A673 (cell line): ENCODE measurements at regions not wholly inside any gene's neighbourhood (a gene's known extent, or its start where the extent isn't known, plus 50 kb on each side); places are given as distances from the start of the nearest gene placed in this dataset.

Experiments used
- BruUV-seq: library from RNA; stranded (reverse); fragments of 400-500 nt; replicated peaks from 2 replicates; lab custom pipeline; 2021; lab: Mats Ljungman, UMichigan
- CTCF ChIA-PET: fragments of 300-600 bp; sonication (Branson Sonifier 250); formaldehyde crosslinking; loops from one replicate; lab custom pipeline; 2022; ENCODE audit warnings: antibody characterized with exemption; lab: Charles Lee
- POLR2A ChIA-PET: fragments of 300-600 bp; sonication (Branson Sonifier 250); formaldehyde crosslinking; loops from one replicate; lab custom pipeline; 2022; ENCODE audit warnings: antibody characterized with exemption; ENCODE audit not compliant: low non-redundant PET; lab: Charles Lee
- DNase-seq: peaks from one replicate; pipeline ENCODE4 v3.0.0-alpha.2; 2015; ENCODE audit warnings: low spot score
- H3K27ac ChIP-seq: fragments of 200-600 bp; sonication (generic); 2 replicates; pipeline ENCODE4 v1.5.1; 2016; ENCODE audit warnings: mixed run types, low read depth, mild to moderate bottlenecking, mixed read lengths, antibody characterized with exemption, low read length; ENCODE audit not compliant: poor library complexity, severe bottlenecking
- H3K27me3 ChIP-seq: fragments of 200-600 bp; sonication (generic); replicated peaks from 2 replicates; pipeline ENCODE4 v1.6.1; 2017; ENCODE audit warnings: mixed run types, low read depth, mild to moderate bottlenecking, mixed read lengths, antibody characterized with exemption, low read length; ENCODE audit not compliant: insufficient read depth, poor library complexity
- H3K36me3 ChIP-seq: fragments of 200-600 bp; sonication (generic); 2 replicates; pipeline ENCODE4 v1.6.1; 2016; ENCODE audit warnings: mixed run types, mild to moderate bottlenecking, mixed read lengths, antibody characterized with exemption, low read length; ENCODE audit not compliant: insufficient read depth, poor library complexity, severe bottlenecking
- H3K4me1 ChIP-seq: fragments of 200-600 bp; sonication (generic); 2 replicates; pipeline ENCODE4 v1.6.1; 2017; ENCODE audit warnings: mixed run types, mild to moderate bottlenecking, mixed read lengths, antibody characterized with exemption, low read length; ENCODE audit not compliant: insufficient read depth, poor library complexity, severe bottlenecking
- H3K4me3 ChIP-seq: fragments of 200-600 bp; sonication (generic); 2 replicates; pipeline ENCODE4 v1.5.1; 2016; ENCODE audit warnings: low read depth, mixed run types, mild to moderate bottlenecking, mixed read lengths, low read length; ENCODE audit not compliant: poor library complexity, severe bottlenecking
- H3K9me3 ChIP-seq: fragments of 200-600 bp; sonication (generic); 2 replicates; pipeline ENCODE4 v1.6.1; 2016; ENCODE audit warnings: mixed run types, low read depth, mild to moderate bottlenecking, mixed read lengths, antibody characterized with exemption, low read length; ENCODE audit not compliant: poor library complexity, severe bottlenecking
- EZH2 ChIP-seq: fragments of 200-600 bp; sonication (generic); IDR thresholded peaks from 2 replicates; pipeline ENCODE4 v1.6.1; 2017; ENCODE audit warnings: borderline replicate concordance, low read depth, mild to moderate bottlenecking, mixed read lengths, antibody characterized with exemption, low read length; ENCODE audit not compliant: poor library complexity, severe bottlenecking
- intact Hi-C: fragments of 100-400 bp; cut with micrococcal nuclease; formaldehyde crosslinking; loops from one replicate; pipeline ENCODE4 v1.10.0; 2022; ENCODE audit not compliant: unreplicated experiment
- TF ChIP-seq, protein P1 (sequence below): fragments of 300-800, 200-600 bp; sonication (generic); conservative IDR thresholded peaks from 2 replicates; pipeline ENCODE4 v1.5.1; 2017; ENCODE audit warnings: low read depth, mild to moderate bottlenecking, antibody characterized with exemption, low read length, moderate library complexity, mixed read lengths

DNA sequence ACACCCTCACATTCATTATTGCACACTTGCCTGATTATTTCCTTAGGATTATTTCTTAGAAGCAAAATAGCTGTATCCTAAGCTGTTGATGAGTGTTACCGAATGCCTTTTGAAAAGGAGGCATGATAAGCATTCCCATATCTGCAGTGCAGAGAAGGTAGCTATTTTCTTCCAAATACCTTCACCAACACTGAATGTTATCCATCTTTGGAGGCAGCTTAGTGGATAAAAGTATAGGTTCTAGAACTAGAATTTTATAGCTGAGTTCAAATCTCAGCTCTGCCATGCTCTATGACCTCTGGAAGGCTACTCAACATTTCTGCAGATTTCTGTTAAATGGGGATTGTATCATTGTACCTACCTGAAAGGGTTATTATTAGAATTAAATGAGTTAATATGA, 185.0 kb upstream of the CCDC150 start:
- TF ChIP-seq, protein P1, sequence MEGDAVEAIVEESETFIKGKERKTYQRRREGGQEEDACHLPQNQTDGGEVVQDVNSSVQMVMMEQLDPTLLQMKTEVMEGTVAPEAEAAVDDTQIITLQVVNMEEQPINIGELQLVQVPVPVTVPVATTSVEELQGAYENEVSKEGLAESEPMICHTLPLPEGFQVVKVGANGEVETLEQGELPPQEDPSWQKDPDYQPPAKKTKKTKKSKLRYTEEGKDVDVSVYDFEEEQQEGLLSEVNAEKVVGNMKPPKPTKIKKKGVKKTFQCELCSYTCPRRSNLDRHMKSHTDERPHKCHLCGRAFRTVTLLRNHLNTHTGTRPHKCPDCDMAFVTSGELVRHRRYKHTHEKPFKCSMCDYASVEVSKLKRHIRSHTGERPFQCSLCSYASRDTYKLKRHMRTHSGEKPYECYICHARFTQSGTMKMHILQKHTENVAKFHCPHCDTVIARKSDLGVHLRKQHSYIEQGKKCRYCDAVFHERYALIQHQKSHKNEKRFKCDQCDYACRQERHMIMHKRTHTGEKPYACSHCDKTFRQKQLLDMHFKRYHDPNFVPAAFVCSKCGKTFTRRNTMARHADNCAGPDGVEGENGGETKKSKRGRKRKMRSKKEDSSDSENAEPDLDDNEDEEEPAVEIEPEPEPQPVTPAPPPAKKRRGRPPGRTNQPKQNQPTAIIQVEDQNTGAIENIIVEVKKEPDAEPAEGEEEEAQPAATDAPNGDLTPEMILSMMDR: no peak
- no peak for TF ChIP-seq EZH2
- intact Hi-C loops: loop anchor here (5.0 kb wide), 1 partner anchor 117 kb away; no protein-coding TSS in a partner anchor
- H3K4me1 ChIP-seq: no peaks in the 10 kb centered on the region
- no peaks in the 10 kb centered on the region for H3K27me3 ChIP-seq
- H3K36me3 ChIP-seq: no peaks in the 10 kb centered on the region
- no peak overlapping the region for H3K27ac ChIP-seq
- ChIA-PET CTCF (interaction anchor here (1.8 kb wide), 1 partner anchor 376 kb away, joined by 12 read pairs; no protein-coding TSS in a partner anchor), POLR2A (no interaction called here)
- no TSS peak for BruUV-seq
- DNase-seq: no peak
- H3K4me3 ChIP-seq: no peak overlapping the region
- H3K9me3 ChIP-seq: no peaks in the 10 kb centered on the region

DNA sequence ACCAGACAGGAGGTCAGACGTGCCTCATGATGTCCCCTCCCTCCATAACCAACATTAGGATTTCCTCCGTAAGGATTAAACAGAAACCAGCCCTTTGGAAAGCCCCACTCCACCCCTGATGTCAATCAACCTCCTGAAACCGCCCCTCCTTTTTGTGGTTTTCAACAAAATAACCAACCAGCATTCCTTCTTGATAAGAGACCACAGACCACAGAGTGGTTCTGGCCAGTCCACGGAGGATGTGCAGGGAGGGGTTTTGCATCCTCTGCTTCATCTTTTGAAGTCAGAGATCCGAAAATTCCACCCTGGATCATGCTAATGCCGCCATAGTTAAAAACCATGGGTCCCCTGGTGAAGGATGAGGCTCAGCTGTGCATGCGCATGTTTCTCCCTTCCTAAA, 180.0 kb upstream of the CCDC150 start:
- Histone ChIP-seq H3K27ac (no peak overlapping the region), H3K36me3 (no peaks in the 10 kb centered on the region), H3K4me1 (no peaks in the 10 kb centered on the region), H3K27me3 (no peaks in the 10 kb centered on the region), H3K9me3 (no peaks in the 10 kb centered on the region), H3K4me3 (no peak overlapping the region)
- BruUV-seq: no TSS peak
- no peak for DNase-seq
- ChIA-PET POLR2A (no interaction called here), CTCF (no interaction called here)
- no peak for TF ChIP-seq EZH2
- intact Hi-C loops: no loop called here

DNA sequence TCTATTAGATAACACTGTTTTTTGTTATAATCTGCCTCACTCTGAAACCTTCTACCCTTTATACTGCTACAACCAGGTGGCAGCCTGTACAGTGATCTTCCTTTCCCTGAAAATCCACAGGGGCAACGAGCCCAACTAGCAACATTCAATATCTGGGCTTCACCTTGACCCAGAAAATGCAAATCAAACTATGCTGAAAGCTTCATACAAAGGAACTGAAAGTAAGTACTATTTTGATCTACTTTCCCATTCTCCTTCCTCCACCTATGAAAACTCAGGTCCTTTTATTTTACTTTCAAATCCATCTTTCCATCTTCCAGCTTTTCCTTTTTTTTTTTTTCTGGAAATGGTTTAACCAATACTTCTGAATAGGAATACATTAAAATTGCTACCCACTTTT, 175.8 kb upstream of the CCDC150 start:
- CTCF ChIA-PET: no interaction called here
- no peak for TF ChIP-seq EZH2
- TF ChIP-seq, protein P1: no peak
- POLR2A ChIA-PET: no interaction called here
- Histone ChIP-seq H3K27me3 (no peaks in the 10 kb centered on the region), H3K9me3 (no peaks in the 10 kb centered on the region), H3K4me3 (no peak overlapping the region), H3K4me1 (no peaks in the 10 kb centered on the region), H3K36me3 (no peaks in the 10 kb centered on the region), H3K27ac (no peak overlapping the region)
- no TSS peak for BruUV-seq
- intact Hi-C loops: no loop called here
- no peak for DNase-seq

DNA sequence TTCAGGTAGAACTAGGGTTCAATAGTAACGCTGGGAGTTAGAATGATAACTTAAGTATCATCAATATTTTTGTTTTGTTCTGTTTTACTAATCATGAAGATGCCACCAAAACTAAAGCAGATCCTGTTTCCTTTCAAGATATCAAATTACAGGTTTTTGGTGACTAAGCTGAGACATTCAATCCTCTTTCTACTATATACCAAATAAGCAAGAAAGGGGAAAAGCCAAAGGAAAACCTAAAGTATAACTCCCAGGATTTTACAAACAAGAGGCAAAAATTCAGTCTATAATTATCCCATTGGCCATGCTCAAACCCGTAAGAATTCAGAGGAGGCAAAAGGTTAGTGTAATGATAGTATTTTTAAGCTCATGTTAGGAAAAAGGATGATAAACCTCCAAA, 175.2 kb upstream of the CCDC150 start:
- Histone ChIP-seq H3K36me3 (no peaks in the 10 kb centered on the region), H3K27ac (no peak overlapping the region), H3K9me3 (no peaks in the 10 kb centered on the region), H3K4me3 (no peak overlapping the region), H3K4me1 (no peaks in the 10 kb centered on the region), H3K27me3 (no peaks in the 10 kb centered on the region)
- intact Hi-C loops: no loop called here
- no peak for DNase-seq
- TF ChIP-seq EZH2: no peak
- TF ChIP-seq, protein P1: no peak
- no TSS peak for BruUV-seq
- POLR2A ChIA-PET: no interaction called here
- CTCF ChIA-PET: no interaction called here
